GM19395 (cell line): ENCODE measurements at regions not wholly inside any gene's neighbourhood (a gene's known extent, or its start where the extent isn't known, plus 50 kb on each side); places are given as distances from the start of the nearest gene placed in this dataset.
"Not testable (repeated sequence)": the region's sequence is repeated elsewhere in the genome, so short reads cannot be mapped to it uniquely, and the experiment has no call there.

ENCODE experiments used
- ATAC-seq: cut with Tn5 transposase; IDR thresholded peaks from one replicate; pipeline ENCODE4 v1.9.1; 2021; ENCODE audit warnings: mild to moderate bottlenecking, moderate library complexity; ENCODE audit not compliant: unreplicated experiment

- ATAC-seq = no peak
Measured at GRCh38 chr2:234701841-234702240, 205.0 kb upstream of the ARL4C start.

GRCh38 chr2:234701421-234701820, 204.5 kb upstream of the ARL4C start:
- ATAC-seq = no peak

- ATAC-seq = no peak
Measured at GRCh38 chr2:234699456-234699855, 202.6 kb upstream of the ARL4C start.

GRCh38 chr2:234697300-234697876, 200.5 kb upstream of the ARL4C start:
- ATAC-seq = not testable (repeated sequence)

GRCh38 chr2:234695981-234696380, 199.1 kb upstream of the ARL4C start:
- no peak for ATAC-seq

GRCh38 chr2:234694244-234695013, 197.5 kb upstream of the ARL4C start:
- no peak for ATAC-seq

GRCh38 chr2:234693681-234694190, 196.9 kb upstream of the ARL4C start:
- not testable (repeated sequence) for ATAC-seq

GRCh38 chr2:234693191-234693590, 196.3 kb upstream of the ARL4C start:
- ATAC-seq = not testable (repeated sequence)

- no peak for ATAC-seq
Measured at GRCh38 chr2:234691968-234692955, 195.4 kb upstream of the ARL4C start.

- ATAC-seq = no peak
Measured at GRCh38 chr2:234691214-234691575, 194.3 kb upstream of the ARL4C start.

GRCh38 chr2:234690569-234691213, 193.8 kb upstream of the ARL4C start:
- ATAC-seq = no peak

GRCh38 chr2:234689911-234690379, 193.1 kb upstream of the ARL4C start:
- no peak for ATAC-seq

- no peak for ATAC-seq
Measured at GRCh38 chr2:234687718-234688475, 191.0 kb upstream of the ARL4C start.

- no peak for ATAC-seq
Measured at GRCh38 chr2:234686088-234686890, 189.4 kb upstream of the ARL4C start.

GRCh38 chr2:234684466-234684865, 187.6 kb upstream of the ARL4C start:
- ATAC-seq = no peak

- ATAC-seq = no peak
Measured at GRCh38 chr2:234683950-234684349, 187.1 kb upstream of the ARL4C start.

- ATAC-seq = no peak
Measured at GRCh38 chr2:234682492-234683228, 185.8 kb upstream of the ARL4C start.
